Endothelial cell of umbilical vein (primary cell): ENCODE measurements at regions not wholly inside any gene's neighbourhood (a gene's known extent, or its start where the extent isn't known, plus 50 kb on each side); places are given as distances from the start of the nearest gene placed in this dataset.
A peak's percentile ranks its signal among the peaks of the same experiment; 100 is the strongest.

Source experiments
- BruUV-seq: library from RNA; stranded (reverse); fragments of 400-500 nt; replicated peaks from 2 replicates; lab custom pipeline; 2021; lab: Mats Ljungman, UMichigan
- CTCF ChIA-PET: fragments of 300-600, 350-600 bp; sonication (Branson Sonifier 250); formaldehyde crosslinking; loops from one replicate; lab custom pipeline; 2021; ENCODE audit warnings: antibody characterized with exemption, inconsistent platforms; lab: Charles Lee
- POLR2A ChIA-PET: fragments of 300-600, 350-600 bp; sonication (Branson Sonifier 250); formaldehyde crosslinking; loops from one replicate; lab custom pipeline; 2021; ENCODE audit warnings: antibody characterized with exemption, inconsistent platforms; lab: Charles Lee
- DNase-seq: peaks from one replicate; pipeline ENCODE4 v3.0.0-alpha.2; 2011; ENCODE audit warnings: low read depth, low spot score
- FAIRE-seq: peaks from 2 replicates; lab custom pipeline; 2011; peaks lifted over from hg19 to GRCh38; lab: Jason Lieb, UNC
- H2AFZ ChIP-seq: 2 replicates; pipeline ENCODE4 v1.6.0; 2012; ENCODE audit warnings: low read depth, low read length, control low read depth, inconsistent platforms
- H3K27ac ChIP-seq: 2 replicates; pipeline ENCODE4 v1.5.1; 2011; ENCODE audit warnings: low read depth, mild to moderate bottlenecking, control low read depth, low read length, moderate library complexity; ENCODE audit not compliant: insufficient read depth
- H3K27me3 ChIP-seq, 2 experiments: 2 replicates each; pipeline versions ENCODE4 v1.6.0 to v1.6.1; 2011; ENCODE audit warnings: low read length in 2 of 2, mixed read lengths in 1 of 2; ENCODE audit not compliant: control insufficient read depth in 2 of 2, insufficient read depth in 2 of 2
- H3K36me3 ChIP-seq, 2 experiments: 2 replicates in 1 of 2; 3 replicates in 1 of 2; pipeline ENCODE4 v1.5.1; 2011; ENCODE audit warnings: low read length in 2 of 2, mild to moderate bottlenecking in 1 of 2, moderate library complexity in 1 of 2; ENCODE audit not compliant: control insufficient read depth in 2 of 2, insufficient read depth in 2 of 2; ENCODE audit errors: extremely low read depth in 1 of 2
- H3K4me1 ChIP-seq: 3 replicates; pipeline ENCODE4 v1.5.1; 2011; ENCODE audit warnings: mild to moderate bottlenecking, low read length; ENCODE audit not compliant: control insufficient read depth, insufficient read depth; ENCODE audit errors: extremely low read depth
- H3K4me2 ChIP-seq: 2 replicates; pipeline ENCODE4 v1.6.1; 2011; ENCODE audit warnings: low read length, control low read depth, mixed read lengths; ENCODE audit not compliant: insufficient read depth
- H3K4me3 ChIP-seq, 3 experiments: fragments of 200-600 bp in 1 of 3; sonication (generic), shearing (Covaris generic) in 1 of 3; replicated peaks in 1 of 3; 2 replicates each; pipeline ENCODE4 v1.5.1; 2011 to 2016; ENCODE audit warnings: control low read depth in 3 of 3, low read length in 3 of 3, mild to moderate bottlenecking in 2 of 3, inconsistent platforms in 1 of 3, low read depth in 1 of 3, moderate library complexity in 1 of 3; ENCODE audit not compliant: insufficient read depth in 1 of 3
- H3K79me2 ChIP-seq: 2 replicates; pipeline ENCODE4 v1.6.0; 2012; ENCODE audit warnings: low read length, inconsistent platforms; ENCODE audit not compliant: control insufficient read depth, insufficient read depth
- H3K9ac ChIP-seq: replicated peaks from 2 replicates; pipeline ENCODE3; 2011; ENCODE audit warnings: low read length, control low read depth; ENCODE audit not compliant: insufficient read depth; ENCODE audit errors: extremely low read depth
- H3K9me1 ChIP-seq: replicated peaks from 3 replicates; pipeline ENCODE4 v1.6.0; 2011; ENCODE audit warnings: mild to moderate bottlenecking, low read length; ENCODE audit not compliant: control insufficient read depth, insufficient read depth; ENCODE audit errors: extremely low read depth
- H3K9me3 ChIP-seq: replicated peaks from 2 replicates; pipeline ENCODE4 v1.5.1; 2012; ENCODE audit warnings: low read length, inconsistent platforms; ENCODE audit not compliant: control insufficient read depth, insufficient read depth
- H4K20me1 ChIP-seq: replicated peaks from 2 replicates; pipeline ENCODE3; 2011; ENCODE audit warnings: mild to moderate bottlenecking, low read length; ENCODE audit not compliant: control insufficient read depth, insufficient read depth; ENCODE audit errors: extremely low read depth
- GATA2 ChIP-seq: IDR thresholded peaks from 2 replicates; pipeline ENCODE4 v1.7.0; 2011; ENCODE audit warnings: low read depth, mild to moderate bottlenecking, moderate library complexity, mixed read lengths, low read length; ENCODE audit not compliant: insufficient read length, insufficient read depth
- MYC ChIP-seq: IDR thresholded peaks from one replicate; pipeline ENCODE4 v1.6.1; 2011; ENCODE audit warnings: mild to moderate bottlenecking, low read depth, low read length
- POLR2A ChIP-seq: IDR thresholded peaks from 2 replicates; pipeline ENCODE4 v1.6.1; 2012; ENCODE audit warnings: low read depth, mild to moderate bottlenecking, control low read depth, low read length
- POLR2AphosphoS5 ChIP-seq: IDR thresholded peaks from 2 replicates; pipeline ENCODE4 v1.6.1; 2012; ENCODE audit warnings: low read depth, mild to moderate bottlenecking, control low read depth, low read length, moderate library complexity; ENCODE audit not compliant: insufficient read depth
- dilution Hi-C: fragments of 300-500 bp; cut with MboI; formaldehyde crosslinking; loops from one replicate; pipeline ENCODE4 v1.15.0; 2019; ENCODE audit warnings: low sequenced_read_pairs; ENCODE audit not compliant: extremely low pct_ligation_motif_present
- intact Hi-C: fragments of 100-400 bp; cut with micrococcal nuclease; formaldehyde crosslinking; loops from one replicate; pipeline ENCODE4 v1.10.0; 2022
- TF ChIP-seq, protein P1 (sequence below): IDR thresholded peaks from 2 replicates; pipeline ENCODE4 v1.6.1; 2011; ENCODE audit not compliant: insufficient read depth, insufficient read length
- TF ChIP-seq, protein P2 (sequence below), 2 donors: IDR thresholded peaks; 1 replicate in 1 of 2; 2 replicates in 1 of 2; pipeline ENCODE4 v1.5.1; 2011; ENCODE audit warnings: low read length in 2 of 2, mild to moderate bottlenecking in 2 of 2, moderate library complexity in 2 of 2, control low read depth in 1 of 2, inconsistent platforms in 1 of 2, low read depth in 1 of 2; ENCODE audit not compliant: insufficient read depth in 1 of 2; ENCODE audit errors: extremely low read depth in 1 of 2

DNA sequence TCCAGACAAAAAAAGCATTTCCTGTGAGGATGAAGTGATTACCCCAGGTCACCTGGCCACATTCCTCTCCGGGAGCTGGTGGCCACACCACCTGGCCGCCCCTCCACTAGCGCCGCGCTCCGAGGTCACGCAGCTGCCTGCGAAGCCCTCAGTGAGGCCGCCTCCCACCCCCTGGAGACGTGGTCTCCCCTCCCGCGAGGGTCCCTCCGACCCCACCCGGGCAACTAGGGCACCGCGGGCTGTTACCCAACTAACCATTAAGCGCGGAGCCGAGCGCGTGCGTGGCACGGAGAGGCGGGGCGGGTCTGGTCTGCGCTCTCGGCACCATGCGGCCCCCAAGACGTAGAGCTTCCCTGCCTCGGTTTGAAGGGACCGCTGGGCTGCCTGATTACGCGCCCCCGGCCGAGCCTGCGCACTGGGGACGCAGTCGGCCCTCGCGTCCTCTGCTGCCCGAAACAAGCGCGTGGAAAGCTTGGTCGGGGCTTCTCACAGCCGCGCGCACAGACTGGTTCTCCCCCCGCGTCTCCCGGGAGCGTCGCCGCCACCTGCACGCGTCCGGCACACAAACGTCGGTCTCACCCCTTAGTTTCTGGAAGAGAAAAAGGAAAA is 106.5 kb downstream of the SLC16A1 start:
- TSS peak; percentile 5 for BruUV-seq
- no peaks in the 10 kb centered on the region for H4K20me1 ChIP-seq
- ChIA-PET CTCF (interaction anchor here (0.7 to 2.1 kb wide), 11 partner anchors 9 to 223 kb away, joined by 3 to 11 read pairs (median 4); partner anchors contain the start of genes LRIG2 and SLC16A1), POLR2A (interaction anchor here (1.0 kb wide), 1 partner anchor 30 kb away, joined by 3 read pairs; no protein-coding TSS in a partner anchor)
- H3K79me2 ChIP-seq: peaks cover 8% of the 10 kb centered on the region
- H3K9me3 ChIP-seq: no peaks in the 10 kb centered on the region
- dilution Hi-C loops (no loop called here), intact Hi-C loops (loop anchor here (1.0 kb wide), 1 partner anchor 17 kb away; no protein-coding TSS in a partner anchor)
- H3K4me1 ChIP-seq: peaks cover 11% of the 10 kb centered on the region
- H3K27ac ChIP-seq: peak overlapping the region; percentile 50
- H3K4me3 ChIP-seq: peak overlapping the region; percentile 28 to 61 (median 59)
- DNase-seq (peak; percentile 90), FAIRE-seq (peak; percentile 66)
- H3K9ac ChIP-seq: peak overlapping the region; percentile 59
- H3K9me1 ChIP-seq: no peaks in the 10 kb centered on the region
- H3K27me3 ChIP-seq: no peaks in the 10 kb centered on the region
- TF ChIP-seq MYC (no peak), POLR2AphosphoS5 (peak; percentile 46), GATA2 (no peak), POLR2A (no peak)
- TF ChIP-seq, protein P1, sequence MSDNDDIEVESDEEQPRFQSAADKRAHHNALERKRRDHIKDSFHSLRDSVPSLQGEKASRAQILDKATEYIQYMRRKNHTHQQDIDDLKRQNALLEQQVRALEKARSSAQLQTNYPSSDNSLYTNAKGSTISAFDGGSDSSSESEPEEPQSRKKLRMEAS: peak; percentile 22
- TF ChIP-seq, protein P2, sequence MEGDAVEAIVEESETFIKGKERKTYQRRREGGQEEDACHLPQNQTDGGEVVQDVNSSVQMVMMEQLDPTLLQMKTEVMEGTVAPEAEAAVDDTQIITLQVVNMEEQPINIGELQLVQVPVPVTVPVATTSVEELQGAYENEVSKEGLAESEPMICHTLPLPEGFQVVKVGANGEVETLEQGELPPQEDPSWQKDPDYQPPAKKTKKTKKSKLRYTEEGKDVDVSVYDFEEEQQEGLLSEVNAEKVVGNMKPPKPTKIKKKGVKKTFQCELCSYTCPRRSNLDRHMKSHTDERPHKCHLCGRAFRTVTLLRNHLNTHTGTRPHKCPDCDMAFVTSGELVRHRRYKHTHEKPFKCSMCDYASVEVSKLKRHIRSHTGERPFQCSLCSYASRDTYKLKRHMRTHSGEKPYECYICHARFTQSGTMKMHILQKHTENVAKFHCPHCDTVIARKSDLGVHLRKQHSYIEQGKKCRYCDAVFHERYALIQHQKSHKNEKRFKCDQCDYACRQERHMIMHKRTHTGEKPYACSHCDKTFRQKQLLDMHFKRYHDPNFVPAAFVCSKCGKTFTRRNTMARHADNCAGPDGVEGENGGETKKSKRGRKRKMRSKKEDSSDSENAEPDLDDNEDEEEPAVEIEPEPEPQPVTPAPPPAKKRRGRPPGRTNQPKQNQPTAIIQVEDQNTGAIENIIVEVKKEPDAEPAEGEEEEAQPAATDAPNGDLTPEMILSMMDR (IDR thresholded peaks at IDR 0.05; ENCODE audit: extremely low read depth in 1 of 2, insufficient read depth in 1 of 2, low read depth in 1 of 2, low read length in 2 of 2): no peak
- H3K4me2 ChIP-seq: peak overlapping the region; percentile 75
- H3K36me3 ChIP-seq: no peaks in the 10 kb centered on the region
- peak overlapping the region; percentile 65 for H2AFZ ChIP-seq
